PC-9 (cell line): ENCODE measurements at regions not wholly inside any gene's neighbourhood (a gene's known extent, or its start where the extent isn't known, plus 50 kb on each side); places are given as distances from the start of the nearest gene placed in this dataset.

Source experiments
- CTCF ChIP-seq: fragments of 200-600 bp; sonication (generic); conservative IDR thresholded peaks from 2 replicates; pipeline ENCODE4 v1.6.1; 2017; ENCODE audit warnings: mixed run types, antibody characterized with exemption, mild to moderate bottlenecking, moderate library complexity
- EZH2 ChIP-seq: fragments of 200-600 bp; sonication (generic); IDR thresholded peaks from 2 replicates; pipeline ENCODE4 v1.8.0; 2017; ENCODE audit warnings: antibody characterized with exemption, low read depth

GRCh38 chr9:23160491-23160890 is 665.5 kb downstream of the ELAVL2 start:
- TF ChIP-seq CTCF, result no peak
- TF ChIP-seq EZH2, result no peak
